ENCODE measurements at regions not wholly inside any gene's neighbourhood (a gene's known extent, or its start where the extent isn't known, plus 50 kb on each side); places are given as distances from the start of the nearest gene placed in this dataset.

GRCh38 chr14:87430810-87431209 is 562.2 kb downstream of the GALC start:
- Histone ChIP-seq H2AFZ (ENCODE audit: low read depth, low read length) (no peak overlapping the region), H3K9me1 (replicated peaks; ENCODE audit: control insufficient read depth, extremely low read depth, insufficient read depth, low read length) (no peaks in the 10 kb centered on the region), H3K9me3 (replicated peaks; ENCODE audit: control insufficient read depth, insufficient read depth, low read length) (no peaks in the 10 kb centered on the region), H3K4me3 (replicated peaks in 1 of 3; ENCODE audit: insufficient read depth in 1 of 3, low read depth in 1 of 3, low read length in 3 of 3) (no peak overlapping the region), H4K20me1 (replicated peaks; ENCODE audit: control insufficient read depth, extremely low read depth, insufficient read depth, low read length) (no peaks in the 10 kb centered on the region), H3K4me2 (ENCODE audit: insufficient read depth, low read length) (no peak overlapping the region), H3K27me3 (ENCODE audit: control insufficient read depth in 2 of 2, insufficient read depth in 2 of 2, low read length in 2 of 2) (no peaks in the 10 kb centered on the region), H3K36me3 (ENCODE audit: control insufficient read depth in 2 of 2, extremely low read depth in 1 of 2, insufficient read depth in 2 of 2, low read length in 2 of 2) (no peaks in the 10 kb centered on the region), H3K9ac (replicated peaks; ENCODE audit: extremely low read depth, insufficient read depth, low read length) (no peak overlapping the region), H3K27ac (ENCODE audit: insufficient read depth, low read depth, low read length) (no peak overlapping the region), H3K4me1 (ENCODE audit: control insufficient read depth, extremely low read depth, insufficient read depth, low read length) (no peaks in the 10 kb centered on the region), H3K79me2 (ENCODE audit: control insufficient read depth, insufficient read depth, low read length) (no peaks in the 10 kb centered on the region)
- no peak for TF ChIP-seq GATA2 (IDR thresholded peaks at IDR 0.05; ENCODE audit: insufficient read depth, insufficient read length, low read depth, low read length)
- no peak for TF ChIP-seq JUN (IDR thresholded peaks at IDR 0.05; ENCODE audit: borderline replicate concordance, insufficient read depth, insufficient read length, low read depth)
- no peak for TF ChIP-seq MYC (IDR thresholded peaks at IDR 0.05; ENCODE audit: low read depth, low read length)
- no peak for TF ChIP-seq MAX (IDR thresholded peaks at IDR 0.05; ENCODE audit: insufficient read depth, insufficient read length)
- TF ChIP-seq EZH2 (IDR thresholded peaks at IDR 0.05; ENCODE audit: borderline replicate concordance, low read depth, low read length, severe bottlenecking), result no peak
- no peak for TF ChIP-seq CTCF (IDR thresholded peaks at IDR 0.05; ENCODE audit: extremely low read depth in 1 of 2, insufficient read depth in 1 of 2, low read depth in 1 of 2, low read length in 2 of 2)
- no peak for TF ChIP-seq POLR2AphosphoS5 (IDR thresholded peaks at IDR 0.05; ENCODE audit: insufficient read depth, low read depth, low read length)
- no peak for TF ChIP-seq POLR2A (IDR thresholded peaks at IDR 0.05; ENCODE audit: low read depth, low read length)
- TF ChIP-seq FOS (IDR thresholded peaks at IDR 0.05; ENCODE audit: borderline replicate concordance, insufficient read depth, low read length), result no peak
- FAIRE-seq (no peak), DNase-seq (ENCODE audit: low read depth, low spot score) (no peak)
- POLR2A ChIA-PET, result no interaction called here
- no TSS peak for BruUV-seq (replicated peaks)
- CTCF ChIA-PET, result no interaction called here
- intact Hi-C loops (cut with micrococcal nuclease) (no loop called here), dilution Hi-C loops (cut with MboI; ENCODE audit: extremely low pct_ligation_motif_present, low sequenced_read_pairs) (no loop called here)
